C4-2B (cell line): ENCODE measurements at regions not wholly inside any gene's neighbourhood (a gene's known extent, or its start where the extent isn't known, plus 50 kb on each side); places are given as distances from the start of the nearest gene placed in this dataset.

ENCODE experiments used
- H3K27ac ChIP-seq: fragments of 450-650 bp; 2 replicates; pipeline ENCODE4 v1.5.1; 2017
- CTCF ChIP-seq: fragments of 450-650 bp; conservative IDR thresholded peaks from 2 replicates; pipeline ENCODE4 v1.5.1; 2017; ENCODE audit warnings: mild to moderate bottlenecking
- ZFX ChIP-seq: fragments of 450-650 bp; IDR thresholded peaks from 2 replicates; pipeline ENCODE4 v1.6.1; 2017

- TF ChIP-seq CTCF (no peak), ZFX (no peak)
- H3K27ac ChIP-seq = no peak overlapping the region
Measured at GRCh38 chr5:167701051-167701450, 590.4 kb upstream of the WWC1 start.

- TF ChIP-seq ZFX = no peak
- TF ChIP-seq CTCF = no peak
- H3K27ac ChIP-seq = no peak overlapping the region
Measured at GRCh38 chr5:167702014-167702413, 589.4 kb upstream of the WWC1 start.

GRCh38 chr5:167708449-167708848 lies 583.0 kb upstream of the WWC1 start:
- no peak for TF ChIP-seq ZFX
- TF ChIP-seq CTCF = no peak
- H3K27ac ChIP-seq = no peak overlapping the region

- TF ChIP-seq CTCF (no peak), ZFX (no peak)
- no peak overlapping the region for H3K27ac ChIP-seq
Measured at GRCh38 chr5:167709625-167710024, 581.8 kb upstream of the WWC1 start.

GRCh38 chr5:167710444-167711073 lies 580.9 kb upstream of the WWC1 start:
- H3K27ac ChIP-seq = no peak overlapping the region
- TF ChIP-seq CTCF = no peak
- TF ChIP-seq ZFX = no peak

GRCh38 chr5:167712986-167713585 lies 578.4 kb upstream of the WWC1 start:
- no peak overlapping the region for H3K27ac ChIP-seq
- TF ChIP-seq ZFX (no peak), CTCF (no peak)

- no peak overlapping the region for H3K27ac ChIP-seq
- no peak for TF ChIP-seq CTCF
- no peak for TF ChIP-seq ZFX
Measured at GRCh38 chr5:167713896-167714295, 577.5 kb upstream of the WWC1 start.
